Colonic mucosa (tissue), 4 donors: ENCODE measurements at regions not wholly inside any gene's neighbourhood (a gene's known extent, or its start where the extent isn't known, plus 50 kb on each side); places are given as distances from the start of the nearest gene placed in this dataset.

Experiments used
- DNase-seq: peaks from one replicate; pipeline ENCODE4 v3.0.0-alpha.2; 2020
- H3K27ac ChIP-seq: fragments of 200-600 bp; one replicate; pipeline ENCODE4 v1.8.0; 2021
- H3K27me3 ChIP-seq: fragments of 200-600 bp; one replicate; pipeline ENCODE4 v1.8.0; 2021
- H3K36me3 ChIP-seq: fragments of 200-600 bp; one replicate; pipeline ENCODE4 v1.8.0; 2021
- H3K4me1 ChIP-seq: fragments of 200-600 bp; one replicate; pipeline ENCODE4 v1.8.0; 2021; ENCODE audit warnings: mild to moderate bottlenecking
- H3K4me3 ChIP-seq: fragments of 200-600 bp; one replicate; pipeline ENCODE4 v1.8.0; 2021
- H3K9ac ChIP-seq, 2 donors: one replicate each; pipeline ENCODE4 v1.7.0; 2013; ENCODE audit warnings: control low read depth in 2 of 2, low read depth in 2 of 2, low read length in 2 of 2
- H3K9me3 ChIP-seq: fragments of 200-600 bp; one replicate; pipeline ENCODE4 v1.8.0; 2021
- intact Hi-C: fragments of 100-400 bp; cut with DNase I; formaldehyde crosslinking; loops from one replicate; pipeline ENCODE4 v1.14.1; 2022
- TF ChIP-seq, protein P1 (sequence below): fragments of 200-600 bp; IDR thresholded peaks from one replicate; pipeline ENCODE4 v1.8.0; 2022; ENCODE audit warnings: antibody characterized with exemption, mild to moderate bottlenecking
- donor health status: healthy.
- donor health status: DM: no; HTN: no; CAD: no.
- donor health status: DM: no; HTN: no; CAD: no.

DNA sequence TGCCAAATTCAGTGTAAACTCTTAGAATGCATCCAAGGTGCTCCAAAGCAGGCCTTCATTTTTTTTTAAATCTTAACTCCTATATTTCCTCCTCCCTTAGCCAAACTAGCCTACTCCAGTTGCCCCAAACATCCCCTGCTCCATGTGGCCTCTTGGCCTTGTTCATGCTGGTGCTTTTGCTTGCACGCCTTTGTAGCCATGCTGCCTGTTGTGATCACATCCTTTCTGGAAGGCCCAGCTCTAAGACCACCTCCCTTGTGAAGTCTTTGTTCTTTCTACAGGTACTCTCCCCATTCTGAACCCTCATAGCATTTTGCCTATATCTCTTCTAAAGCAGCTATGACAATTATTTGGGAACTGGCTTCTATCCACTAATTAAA, 375.3 kb upstream of the NFE2L3 start:
- no peak overlapping the region for H3K9ac ChIP-seq
- intact Hi-C loops, result no loop called here
- no peaks in the 10 kb centered on the region for H3K9me3 ChIP-seq
- no peaks in the 10 kb centered on the region for H3K27me3 ChIP-seq
- H3K27ac ChIP-seq, result no peak overlapping the region
- TF ChIP-seq, protein P1, sequence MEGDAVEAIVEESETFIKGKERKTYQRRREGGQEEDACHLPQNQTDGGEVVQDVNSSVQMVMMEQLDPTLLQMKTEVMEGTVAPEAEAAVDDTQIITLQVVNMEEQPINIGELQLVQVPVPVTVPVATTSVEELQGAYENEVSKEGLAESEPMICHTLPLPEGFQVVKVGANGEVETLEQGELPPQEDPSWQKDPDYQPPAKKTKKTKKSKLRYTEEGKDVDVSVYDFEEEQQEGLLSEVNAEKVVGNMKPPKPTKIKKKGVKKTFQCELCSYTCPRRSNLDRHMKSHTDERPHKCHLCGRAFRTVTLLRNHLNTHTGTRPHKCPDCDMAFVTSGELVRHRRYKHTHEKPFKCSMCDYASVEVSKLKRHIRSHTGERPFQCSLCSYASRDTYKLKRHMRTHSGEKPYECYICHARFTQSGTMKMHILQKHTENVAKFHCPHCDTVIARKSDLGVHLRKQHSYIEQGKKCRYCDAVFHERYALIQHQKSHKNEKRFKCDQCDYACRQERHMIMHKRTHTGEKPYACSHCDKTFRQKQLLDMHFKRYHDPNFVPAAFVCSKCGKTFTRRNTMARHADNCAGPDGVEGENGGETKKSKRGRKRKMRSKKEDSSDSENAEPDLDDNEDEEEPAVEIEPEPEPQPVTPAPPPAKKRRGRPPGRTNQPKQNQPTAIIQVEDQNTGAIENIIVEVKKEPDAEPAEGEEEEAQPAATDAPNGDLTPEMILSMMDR, result no peak
- no peaks in the 10 kb centered on the region for H3K4me1 ChIP-seq
- H3K36me3 ChIP-seq, result no peaks in the 10 kb centered on the region
- no peak overlapping the region for H3K4me3 ChIP-seq
- DNase-seq, result no peak

DNA sequence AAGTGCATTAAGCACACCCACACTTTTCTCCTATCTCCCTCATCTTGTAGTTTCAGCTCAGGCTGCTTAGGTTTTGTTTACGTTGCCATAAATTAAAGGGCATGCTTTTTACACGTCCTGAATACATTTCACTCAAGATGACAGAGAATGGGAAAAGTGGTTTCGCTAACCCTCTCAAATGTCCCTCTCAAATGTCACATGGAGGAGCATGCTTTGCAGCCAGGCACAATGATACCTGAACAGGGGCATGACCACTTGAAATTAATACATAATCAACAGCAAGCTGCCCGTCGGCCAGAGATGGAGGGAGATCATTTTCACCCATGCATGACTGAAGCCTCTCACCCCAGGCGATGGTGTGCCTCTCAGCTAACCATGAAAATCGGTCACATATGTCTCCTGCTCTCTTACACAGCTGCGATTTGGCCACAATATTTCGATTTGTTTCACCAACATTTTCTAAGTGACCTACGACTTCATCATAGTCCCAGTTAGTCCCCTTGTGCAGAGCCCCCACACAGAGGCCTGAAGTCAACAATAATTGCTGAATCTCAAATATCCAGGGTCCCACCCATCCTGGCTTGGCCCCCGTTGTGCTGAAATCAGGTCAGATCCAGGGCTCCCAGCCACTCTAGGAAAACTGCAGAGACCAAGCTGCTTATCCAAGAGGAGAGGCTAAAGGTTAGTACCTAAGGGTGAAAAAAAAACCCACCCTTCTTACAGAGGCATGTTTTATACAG, 373.9 kb upstream of the NFE2L3 start:
- TF ChIP-seq, protein P1, result no peak
- intact Hi-C loops, result no loop called here
- no peaks in the 10 kb centered on the region for H3K4me1 ChIP-seq

DNA sequence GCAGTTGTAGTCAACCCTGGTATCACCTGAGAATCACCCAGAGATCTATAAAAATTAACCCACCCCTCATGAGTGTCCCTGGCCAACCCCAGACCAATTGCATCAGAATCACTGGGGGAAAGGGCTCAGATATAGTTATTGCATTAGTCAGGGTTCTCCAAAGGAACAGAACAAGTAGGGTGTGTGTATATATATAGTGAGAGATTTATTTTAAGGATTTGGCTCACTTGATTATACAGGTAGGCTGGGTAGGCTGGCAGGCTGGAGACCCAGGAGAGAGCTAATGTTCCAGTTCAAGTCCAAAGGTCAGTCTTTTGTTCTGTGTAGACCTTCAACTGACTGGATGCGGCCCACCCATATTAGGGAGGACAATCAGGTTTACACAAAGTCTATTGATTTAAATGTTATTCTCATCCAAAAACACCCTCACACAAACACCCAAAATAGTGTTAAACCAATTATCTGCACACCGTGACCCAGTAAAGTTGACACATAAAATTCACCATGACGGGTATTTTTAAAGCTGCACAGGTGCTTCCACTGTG, 372.9 kb upstream of the NFE2L3 start:
- intact Hi-C loops, result no loop called here
- Histone ChIP-seq H3K36me3 (no peaks in the 10 kb centered on the region), H3K4me1 (no peaks in the 10 kb centered on the region), H3K4me3 (no peak overlapping the region), H3K9me3 (no peaks in the 10 kb centered on the region), H3K27ac (no peak overlapping the region), H3K9ac (no peak overlapping the region), H3K27me3 (no peaks in the 10 kb centered on the region)
- no peak for DNase-seq
- TF ChIP-seq, protein P1, result no peak

More for the DNA sequence above, 373.9 kb upstream of the NFE2L3 start:
- Histone ChIP-seq H3K27me3 (no peaks in the 10 kb centered on the region), H3K4me3 (no peak overlapping the region), H3K9ac (no peak overlapping the region), H3K9me3 (no peaks in the 10 kb centered on the region), H3K36me3 (no peaks in the 10 kb centered on the region), H3K27ac (no peak overlapping the region)
- DNase-seq, result no peak

DNA sequence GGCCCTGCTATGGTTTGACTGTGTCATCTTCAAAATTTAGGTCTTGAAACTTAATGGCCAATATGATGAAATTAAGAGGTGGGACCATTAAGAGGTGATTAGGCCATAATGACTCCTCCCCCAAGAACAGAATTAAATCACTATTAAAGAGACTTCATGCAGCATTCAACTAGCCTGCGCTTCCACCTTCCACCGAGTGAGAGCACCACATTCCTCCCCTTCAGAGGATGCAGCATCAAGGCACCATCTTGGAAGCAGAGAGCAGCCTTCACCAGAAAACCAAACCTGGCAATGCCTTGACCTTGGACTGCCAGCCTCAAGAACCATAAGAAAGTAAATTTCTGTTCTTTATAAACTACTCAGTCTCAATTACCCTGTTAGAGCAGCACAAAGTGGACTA, 371.1 kb upstream of the NFE2L3 start:
- DNase-seq, result no peak
- Histone ChIP-seq H3K9ac (no peak overlapping the region), H3K27ac (no peak overlapping the region), H3K4me3 (no peak overlapping the region), H3K9me3 (no peaks in the 10 kb centered on the region), H3K36me3 (no peaks in the 10 kb centered on the region), H3K27me3 (no peaks in the 10 kb centered on the region), H3K4me1 (no peaks in the 10 kb centered on the region)
- intact Hi-C loops, result no loop called here
- TF ChIP-seq, protein P1, result no peak

DNA sequence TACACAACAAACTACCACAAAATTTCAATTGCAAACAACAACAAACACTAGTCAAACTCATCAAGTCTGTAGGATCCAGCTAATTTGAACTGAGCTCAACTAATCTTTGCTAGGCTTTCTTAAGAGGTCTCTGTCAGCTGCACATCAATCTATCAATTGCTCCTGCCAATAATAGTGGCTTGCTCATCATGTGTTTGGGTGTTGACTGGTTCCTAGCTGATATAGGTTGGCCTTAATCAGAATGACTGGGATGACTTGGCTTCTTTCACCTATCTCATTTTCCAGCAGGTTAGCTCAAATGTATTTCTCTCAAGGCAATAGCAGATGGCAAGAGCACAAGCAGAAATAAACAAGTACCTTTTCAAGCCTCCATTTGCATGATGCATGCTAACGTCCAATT, 370.3 kb upstream of the NFE2L3 start:
- intact Hi-C loops, result no loop called here
- Histone ChIP-seq H3K9me3 (no peaks in the 10 kb centered on the region), H3K27me3 (no peaks in the 10 kb centered on the region)

More for the DNA sequence above, 370.3 kb upstream of the NFE2L3 start:
- no peaks in the 10 kb centered on the region for H3K4me1 ChIP-seq
- no peak overlapping the region for H3K4me3 ChIP-seq
- DNase-seq, result no peak
- no peaks in the 10 kb centered on the region for H3K36me3 ChIP-seq
- TF ChIP-seq, protein P1, result no peak
- no peak overlapping the region for H3K27ac ChIP-seq
- no peak overlapping the region for H3K9ac ChIP-seq
